GM18909 (cell line): ENCODE measurements at regions not wholly inside any gene's neighbourhood (a gene's known extent, or its start where the extent isn't known, plus 50 kb on each side); places are given as distances from the start of the nearest gene placed in this dataset.

Experiments used
- ATAC-seq: cut with Tn5 transposase; IDR thresholded peaks from one replicate; pipeline ENCODE4 v1.9.1; 2021; ENCODE audit warnings: mild to moderate bottlenecking; ENCODE audit not compliant: unreplicated experiment, poor library complexity

DNA sequence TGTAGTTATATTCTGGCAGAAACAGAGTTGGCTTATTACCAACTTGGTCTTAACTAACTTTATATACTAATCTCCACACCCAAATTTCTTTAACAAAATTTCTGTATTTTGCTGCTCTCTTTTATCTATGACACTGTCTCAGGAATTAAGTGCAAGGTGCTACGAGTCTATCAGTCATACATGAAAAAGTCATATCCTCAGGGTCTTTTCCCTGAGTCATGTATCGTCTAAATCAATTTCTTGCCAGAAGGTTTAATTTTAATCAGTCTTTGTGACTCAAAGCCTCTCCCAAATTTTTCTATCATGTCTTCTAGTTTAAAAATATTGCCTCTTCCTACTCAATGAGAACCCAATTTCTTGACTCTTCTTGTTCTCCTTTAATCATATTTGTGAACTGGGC lies 1803.6 kb upstream of the PCDH7 start:
- ATAC-seq: no peak

DNA sequence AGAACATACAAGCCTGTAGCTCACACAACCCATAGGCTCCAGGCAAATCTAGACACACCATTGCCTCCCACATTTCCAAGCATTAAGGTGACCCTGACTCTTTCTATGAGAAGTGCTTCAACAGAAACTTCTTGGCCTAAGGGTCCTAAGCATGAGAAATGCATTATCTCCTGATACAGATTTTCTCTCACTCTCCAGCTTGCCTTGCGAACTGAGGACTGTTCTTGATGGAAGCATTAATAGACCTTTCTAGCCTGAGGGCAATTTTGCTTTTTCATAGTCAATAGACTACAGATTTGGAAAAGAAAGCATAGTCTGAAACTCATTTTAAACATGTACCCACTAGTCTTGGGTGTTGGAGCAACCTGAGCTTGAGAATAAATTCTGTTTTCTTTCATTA lies 1801.3 kb upstream of the PCDH7 start:
- ATAC-seq: no peak

DNA sequence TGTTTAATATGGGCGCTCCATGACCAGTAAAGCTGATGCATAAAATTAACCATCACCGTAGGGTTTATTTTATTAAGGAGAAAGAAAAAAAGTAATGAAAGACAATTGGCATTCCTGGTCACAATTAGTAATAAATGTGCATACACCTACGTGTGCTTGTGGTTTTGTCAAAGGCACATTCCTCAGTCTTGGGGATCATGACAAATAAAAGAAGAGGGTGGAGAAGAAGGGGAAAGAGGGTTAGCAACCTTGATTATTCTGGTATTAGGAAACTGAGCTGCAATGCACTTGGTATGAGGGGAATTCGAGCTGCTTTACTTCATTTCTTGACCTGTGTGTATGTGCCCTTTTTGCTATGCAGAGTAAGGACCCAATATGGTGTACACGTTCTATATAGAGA lies 1798.3 kb upstream of the PCDH7 start:
- no peak for ATAC-seq

DNA sequence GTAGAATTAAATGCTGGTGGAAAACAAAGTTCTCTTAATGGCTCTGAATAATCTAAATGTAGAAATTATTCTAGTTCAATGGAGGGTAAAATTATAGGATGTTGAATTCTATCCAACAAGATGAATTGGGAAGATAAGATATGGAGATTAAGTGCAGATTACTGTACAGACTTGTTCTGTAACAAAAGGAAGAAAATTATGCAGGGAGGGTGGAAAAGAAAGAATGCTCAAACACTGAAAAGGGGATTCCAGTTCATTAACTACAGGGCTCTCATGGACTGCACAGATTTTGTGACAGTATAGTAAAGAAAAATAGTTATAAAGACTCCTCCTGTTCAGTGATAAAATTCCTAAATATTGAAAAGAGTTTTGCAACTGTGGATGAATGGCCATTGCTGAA lies 1794.0 kb upstream of the PCDH7 start:
- ATAC-seq: no peak

DNA sequence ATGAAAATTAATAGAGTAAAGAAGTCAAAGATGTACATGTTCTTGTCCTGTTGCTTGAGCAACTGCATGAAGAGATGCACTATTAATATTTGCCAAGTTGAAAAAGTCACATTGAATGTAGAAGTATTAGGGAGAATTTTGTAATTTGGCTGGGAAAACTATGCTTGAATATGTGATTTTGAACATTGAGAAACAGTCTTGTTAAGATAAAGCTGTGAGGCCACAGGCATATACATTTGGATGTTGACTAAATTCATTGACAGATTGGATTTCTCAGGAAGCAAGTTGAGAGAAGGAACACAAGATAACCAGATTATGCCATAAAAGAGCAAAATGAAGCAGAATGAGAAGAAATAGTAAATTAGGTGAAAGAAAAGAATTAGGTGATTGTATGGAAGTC lies 1777.5 kb upstream of the PCDH7 start:
- ATAC-seq: no peak

DNA sequence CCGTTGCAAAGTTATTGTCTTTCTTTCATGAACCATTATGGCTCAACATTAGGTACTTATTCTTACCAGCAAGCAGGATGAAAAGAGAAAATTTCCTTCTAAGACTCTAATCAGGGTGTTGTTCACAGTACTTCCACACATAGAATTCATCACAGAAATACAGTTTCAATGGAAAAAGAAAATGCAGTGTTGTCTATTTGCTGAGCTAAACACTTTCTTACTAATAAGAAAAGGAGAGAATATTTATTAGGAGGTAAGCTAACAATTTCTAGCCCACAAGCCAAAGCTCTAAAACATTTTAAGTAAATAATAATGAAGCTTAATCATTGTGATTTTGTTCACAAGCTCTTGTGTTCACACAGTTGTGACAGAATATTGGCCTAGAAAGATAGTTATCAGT lies 1772.8 kb upstream of the PCDH7 start:
- no peak for ATAC-seq

DNA sequence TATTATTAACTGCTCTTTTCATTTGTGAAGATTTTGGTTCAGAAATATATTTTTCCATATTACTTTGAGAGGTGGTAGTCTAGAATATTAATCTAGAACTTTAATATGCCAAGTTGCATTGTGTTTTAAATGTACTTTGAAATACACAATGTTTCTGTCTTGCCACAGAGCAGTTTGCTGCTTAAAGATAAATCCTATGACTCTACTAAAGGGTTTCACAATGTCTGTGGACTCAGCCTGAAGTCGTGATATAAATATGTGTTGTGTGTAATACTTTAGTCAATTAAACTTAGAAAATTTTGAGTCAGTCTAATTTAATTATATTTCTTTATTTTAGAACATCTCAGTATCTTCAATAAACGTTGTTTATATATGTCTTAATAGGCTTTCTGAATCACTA lies 1771.7 kb upstream of the PCDH7 start:
- no peak for ATAC-seq

DNA sequence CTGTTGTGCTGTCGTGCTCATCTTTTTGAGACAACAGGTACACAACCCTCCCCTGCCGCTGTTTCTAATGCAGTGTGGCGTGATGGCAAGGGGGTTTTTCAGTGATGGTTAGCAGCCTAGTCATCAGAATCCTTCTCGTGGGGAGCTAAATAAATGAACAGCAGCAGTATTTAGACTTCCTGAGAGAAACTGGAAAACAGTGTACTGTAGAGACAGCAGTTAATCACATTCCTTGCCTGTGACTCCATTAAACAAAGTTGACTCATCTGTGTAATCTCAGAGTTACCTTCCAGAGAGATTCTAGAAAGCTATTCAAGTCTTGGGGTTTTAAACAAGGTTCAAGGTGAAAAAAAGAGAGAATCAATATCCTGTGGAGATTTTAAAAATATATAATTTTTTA lies 1753.2 kb upstream of the PCDH7 start:
- no peak for ATAC-seq

DNA sequence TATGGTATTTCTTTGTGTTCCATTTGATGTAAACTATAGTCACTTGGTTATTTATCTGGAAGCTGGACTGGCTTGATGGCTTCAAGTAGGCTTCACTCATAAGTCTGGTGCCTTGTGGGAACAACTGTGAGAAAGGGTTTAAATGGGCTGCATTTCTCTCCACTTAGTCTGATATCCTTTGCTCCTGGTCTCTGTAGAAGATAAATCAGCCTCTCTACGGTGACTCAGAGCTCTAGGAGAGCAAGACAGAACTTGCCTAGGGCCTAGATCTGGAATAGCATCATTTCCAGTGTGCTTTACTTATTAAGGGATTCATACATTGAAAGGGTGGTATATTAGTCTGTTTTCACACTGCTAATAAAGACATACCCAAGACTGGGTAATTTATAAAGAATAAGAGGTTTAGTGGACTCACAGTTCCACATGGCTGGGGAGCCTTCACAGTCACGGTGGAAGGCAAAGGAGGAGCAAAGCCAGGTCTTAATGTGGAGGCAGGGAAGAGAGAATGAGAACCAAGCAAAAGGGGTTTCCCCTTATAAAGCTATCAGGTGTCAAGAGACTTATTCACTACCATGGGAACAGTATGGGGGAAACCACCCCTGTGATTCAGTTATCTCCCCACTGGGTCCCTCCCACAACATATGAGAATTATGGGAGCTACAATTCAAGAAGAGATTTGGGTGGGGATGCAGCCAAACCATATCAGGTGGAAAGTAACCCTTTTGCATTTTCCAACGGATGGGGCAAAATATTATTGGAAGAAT lies 1746.4 kb upstream of the PCDH7 start:
- no peak for ATAC-seq

DNA sequence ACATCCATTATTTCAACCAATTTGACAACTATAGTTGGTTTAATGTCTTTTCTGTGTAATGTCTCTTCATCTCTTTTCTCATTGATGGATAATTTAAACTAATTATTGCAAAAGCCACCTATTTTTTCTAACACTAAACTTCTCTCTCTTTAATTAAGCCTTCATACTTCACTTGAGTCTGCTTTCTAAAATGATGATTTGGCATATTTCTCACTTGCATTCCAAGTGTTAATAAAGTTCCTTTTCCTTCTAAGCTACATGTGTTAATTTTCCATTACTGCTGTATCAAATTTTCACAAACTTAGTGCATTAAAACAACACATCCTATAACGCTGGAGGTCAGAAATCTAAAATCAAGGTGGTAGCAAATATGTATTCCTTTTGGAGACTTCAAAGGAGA lies 1743.8 kb upstream of the PCDH7 start:
- ATAC-seq: no peak

DNA sequence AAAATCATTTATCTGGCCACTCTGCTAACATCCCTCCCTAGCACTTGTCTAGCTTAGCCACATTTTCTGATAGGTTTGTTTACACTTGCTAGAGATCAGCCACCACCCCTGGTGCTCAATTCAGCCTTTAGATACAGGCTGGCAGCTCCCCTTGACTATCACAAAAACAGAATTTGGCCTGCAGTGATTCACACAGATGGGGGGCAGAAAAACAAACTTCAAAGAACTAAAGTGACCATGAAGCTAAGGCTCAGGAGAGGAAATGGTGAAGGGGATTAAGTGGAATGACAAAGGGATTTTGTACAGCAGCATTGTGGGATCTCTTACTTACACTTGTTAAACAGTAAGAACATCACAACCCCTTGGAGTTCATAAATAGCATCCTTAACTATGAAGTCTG lies 1718.0 kb upstream of the PCDH7 start:
- ATAC-seq: no peak

DNA sequence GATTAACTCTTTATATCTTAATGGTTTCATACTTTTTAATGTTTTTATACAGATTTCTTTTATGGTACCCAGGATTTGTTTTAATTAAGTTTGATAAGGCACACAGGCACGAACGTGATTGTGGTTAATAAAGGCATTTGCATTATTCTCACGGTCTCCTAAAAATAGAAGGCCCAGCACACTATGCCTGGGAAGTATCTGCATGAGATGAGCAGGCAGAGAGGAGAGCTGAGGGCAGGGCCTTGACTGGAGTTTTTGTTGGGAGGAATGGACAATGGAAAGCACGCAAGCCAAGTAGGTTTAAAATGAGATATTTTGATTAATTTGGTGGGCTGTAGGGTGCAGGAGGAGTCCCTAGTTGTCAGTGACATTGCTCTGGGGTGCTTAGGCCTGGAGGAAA lies 1714.3 kb upstream of the PCDH7 start:
- ATAC-seq: no peak

DNA sequence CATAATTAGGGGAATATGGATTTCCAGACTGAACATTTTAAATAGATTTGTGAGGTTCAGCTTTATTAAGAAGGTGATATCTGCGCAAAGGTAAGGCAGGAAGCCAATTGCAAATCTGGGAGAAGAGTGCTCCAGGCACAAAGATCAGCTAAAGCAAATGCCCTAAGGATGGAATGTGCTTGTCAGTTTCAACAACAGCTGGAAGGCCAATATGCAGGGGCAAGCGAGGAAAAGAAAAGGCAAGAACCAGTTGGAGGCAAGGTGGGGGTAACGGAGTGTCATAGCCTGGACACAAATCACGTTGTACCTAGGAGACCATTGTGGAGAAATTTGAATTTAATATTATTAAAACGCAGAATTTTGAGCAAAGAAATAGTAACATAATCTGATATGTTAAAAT lies 1710.3 kb upstream of the PCDH7 start:
- ATAC-seq: no peak

DNA sequence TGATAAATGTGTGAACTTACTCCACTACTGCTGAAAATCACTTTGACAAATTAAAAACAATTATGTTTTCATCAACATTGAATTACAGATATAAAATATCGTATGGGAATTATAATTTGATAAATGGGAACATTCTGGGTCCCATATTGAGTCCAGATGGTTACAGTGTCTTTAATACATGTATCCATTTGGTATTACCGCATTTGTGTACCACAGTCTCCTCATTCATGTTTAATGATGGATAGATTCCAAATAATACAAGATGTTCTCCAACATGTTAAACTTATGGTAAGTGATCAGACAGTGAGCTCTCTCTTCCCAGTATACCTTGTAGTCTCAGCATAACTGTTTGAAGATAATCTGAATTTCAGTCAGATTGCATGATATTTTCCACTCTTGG lies 1706.8 kb upstream of the PCDH7 start:
- ATAC-seq: no peak

DNA sequence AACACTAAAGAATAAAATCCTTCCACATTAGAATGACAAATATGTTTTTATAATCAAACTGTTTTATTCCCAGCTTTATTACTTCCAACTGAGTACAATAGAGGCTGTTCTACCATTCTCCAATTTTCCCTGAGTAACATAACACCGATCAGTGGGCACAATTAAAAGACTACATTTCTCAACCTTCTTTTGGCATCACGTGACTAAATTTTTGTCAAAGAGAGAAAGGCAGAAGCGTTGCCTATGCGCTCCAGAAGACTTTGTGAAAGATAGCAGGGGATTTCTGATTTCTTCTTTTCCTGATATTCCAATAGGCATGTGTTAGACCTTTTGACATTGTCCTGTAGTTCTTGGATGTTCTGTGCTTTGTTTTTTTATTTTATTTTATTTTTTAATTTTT lies 1705.6 kb upstream of the PCDH7 start:
- no peak for ATAC-seq

DNA sequence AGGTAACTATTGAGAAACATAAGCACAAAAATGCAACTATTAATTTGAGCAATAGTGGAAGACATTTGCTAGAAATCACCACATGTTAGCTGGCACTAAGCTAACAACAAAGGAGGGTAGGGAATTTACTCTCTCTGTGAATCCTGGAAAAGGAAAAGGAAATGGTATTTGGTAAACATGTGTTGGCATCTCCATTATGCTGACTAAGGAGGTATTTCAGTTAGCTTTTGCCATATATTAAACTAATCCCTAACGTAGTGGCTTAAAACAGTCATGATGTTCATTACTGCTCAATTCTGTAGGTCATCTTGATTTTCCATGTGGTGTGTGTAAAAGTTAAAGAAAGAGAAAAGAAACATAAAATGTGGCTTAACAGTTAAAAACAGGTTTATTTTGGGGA lies 1686.5 kb upstream of the PCDH7 start:
- ATAC-seq: no peak

DNA sequence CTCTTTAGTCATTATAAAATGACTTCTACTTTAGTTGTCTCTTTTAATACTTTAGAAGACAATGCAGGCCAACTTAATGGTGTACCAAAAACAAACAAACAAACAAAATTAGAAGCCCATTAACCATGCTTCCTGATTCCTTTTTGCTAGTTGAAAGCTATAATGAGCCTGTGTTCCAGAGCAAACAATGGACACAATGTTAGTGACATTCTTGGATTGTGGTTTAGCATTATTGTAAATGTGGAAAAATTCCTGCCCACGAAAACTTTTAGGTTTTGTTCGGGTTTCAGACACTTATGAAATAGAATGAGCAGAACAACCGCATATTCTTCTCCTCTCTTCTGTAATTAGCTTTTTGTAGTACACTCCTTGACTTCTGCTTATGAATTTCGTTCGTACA lies 1682.7 kb upstream of the PCDH7 start:
- no peak for ATAC-seq

DNA sequence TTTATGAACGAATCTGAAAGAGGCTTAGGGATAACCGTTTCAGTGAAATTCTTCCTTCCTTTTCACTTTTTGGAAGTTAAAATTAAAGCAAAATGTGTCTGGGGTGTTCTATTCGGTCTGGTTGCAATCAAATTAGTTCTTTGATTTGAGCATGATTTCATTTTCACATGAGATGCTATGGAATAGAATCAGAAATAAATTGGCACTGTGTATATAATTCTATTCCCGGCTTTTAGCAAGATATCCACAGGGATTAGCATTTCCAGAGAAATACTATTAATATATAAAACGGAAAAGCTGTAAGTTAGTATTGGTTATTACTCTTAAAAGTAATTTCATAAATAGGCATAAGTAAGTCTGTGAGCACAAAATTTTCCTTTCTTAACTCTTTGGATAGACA lies 1676.8 kb upstream of the PCDH7 start:
- ATAC-seq: no peak

DNA sequence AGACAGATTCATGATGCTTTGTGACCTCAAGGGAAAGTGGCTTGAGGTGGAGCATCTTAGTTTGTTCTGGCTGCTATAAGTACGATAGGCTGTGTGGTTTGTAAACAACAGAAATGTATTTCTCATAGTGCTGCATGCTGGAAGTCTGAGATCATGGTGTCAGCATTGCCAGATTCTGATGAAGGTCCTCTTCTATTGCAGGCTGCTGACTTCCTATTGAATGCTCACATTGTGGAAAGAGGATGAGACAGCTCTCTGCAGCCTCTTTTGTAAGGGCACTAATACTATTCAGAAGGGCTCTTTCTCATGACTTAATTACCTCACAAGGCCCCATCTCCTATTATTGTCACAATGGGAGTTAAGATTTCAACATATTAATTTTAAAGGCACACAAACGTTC lies 1674.0 kb upstream of the PCDH7 start:
- no peak for ATAC-seq

DNA sequence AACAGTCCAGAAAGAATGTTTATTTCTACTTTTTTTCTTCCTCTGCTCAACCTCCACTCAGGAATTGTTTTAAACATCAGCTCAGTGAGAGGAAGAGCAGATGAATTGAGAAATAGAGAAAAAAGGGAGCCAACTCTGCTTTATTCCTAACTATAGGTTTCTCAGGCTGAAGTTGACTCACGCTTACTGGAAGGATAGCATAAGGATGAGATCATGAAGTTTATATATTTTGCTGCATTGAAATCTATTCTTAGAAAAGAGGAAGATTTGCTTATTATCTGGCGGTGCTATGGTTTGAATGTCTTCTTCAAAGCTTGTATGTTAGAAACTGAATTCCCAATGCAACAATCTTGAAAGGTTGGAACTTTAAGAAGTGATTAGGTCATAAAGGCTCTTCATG lies 1673.4 kb upstream of the PCDH7 start:
- ATAC-seq: no peak

DNA sequence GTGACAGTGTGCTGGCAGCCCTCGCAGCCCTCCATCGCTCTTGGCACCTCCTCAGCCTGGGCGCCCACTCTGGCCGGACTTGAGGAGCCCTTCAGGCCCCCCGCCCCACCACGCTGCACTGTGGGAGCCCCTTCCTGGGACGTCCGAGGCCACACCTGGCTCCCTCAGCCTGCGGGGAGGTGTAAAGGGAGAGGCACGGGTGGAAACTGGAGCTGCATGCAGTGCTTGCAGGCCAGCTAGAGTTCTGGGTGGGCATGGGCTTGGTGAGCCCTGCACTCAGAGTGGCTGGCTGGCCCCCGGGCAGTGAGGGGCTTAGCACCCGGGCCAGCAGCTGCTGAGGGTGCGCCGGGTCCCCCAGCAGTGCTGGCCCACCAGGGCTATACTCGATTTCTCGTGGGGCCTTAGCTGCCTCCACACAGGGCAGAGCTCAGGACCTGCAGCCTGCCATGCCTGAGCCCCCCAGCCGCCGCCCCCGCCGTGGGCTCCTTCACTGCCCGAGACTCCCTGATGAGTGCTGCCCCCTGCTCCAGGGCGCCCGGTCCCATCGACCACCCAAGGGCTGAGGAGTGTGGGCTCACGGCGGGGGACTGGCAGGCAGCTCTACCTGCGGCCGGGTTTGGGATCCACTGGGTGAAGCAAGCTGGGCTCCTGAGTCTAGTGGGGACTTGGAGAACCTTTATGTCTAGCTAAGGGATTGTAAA lies 1672.7 kb upstream of the PCDH7 start:
- ATAC-seq: no peak

DNA sequence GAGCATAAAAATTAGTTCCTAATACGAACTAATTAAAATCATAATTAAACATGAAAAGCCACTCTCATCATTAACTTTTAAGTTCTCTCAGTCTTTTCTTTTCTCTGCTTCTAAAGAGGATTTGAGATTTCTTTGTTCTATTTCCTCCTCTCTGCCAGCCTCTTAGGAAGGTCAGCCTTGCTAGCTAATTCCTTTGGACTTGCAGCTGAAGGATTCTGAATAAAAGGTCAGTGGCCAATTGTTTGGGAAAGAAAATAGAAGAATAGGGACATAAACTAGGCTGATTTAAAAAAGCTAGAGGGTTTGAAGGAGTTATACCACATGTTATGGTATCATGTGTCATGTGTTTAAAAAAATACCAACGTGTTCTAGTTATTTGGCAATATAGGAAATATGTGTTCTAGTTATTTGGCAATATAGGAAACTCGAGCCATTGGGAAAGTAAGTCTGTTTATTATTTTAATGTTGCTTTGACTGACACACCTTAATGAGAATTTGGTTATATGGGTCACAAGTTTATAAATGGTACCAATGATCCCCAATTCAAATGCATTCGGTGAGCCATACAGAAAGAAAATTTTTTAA lies 1668.7 kb upstream of the PCDH7 start:
- no peak for ATAC-seq
